NB4 (cell line): ENCODE measurements at regions not wholly inside any gene's neighbourhood (a gene's known extent, or its start where the extent isn't known, plus 50 kb on each side); places are given as distances from the start of the nearest gene placed in this dataset.

Source experiments
- MAX ChIP-seq: IDR thresholded peaks from 2 replicates; pipeline ENCODE4 v1.6.1; 2011; ENCODE audit warnings: low read depth, low read length
- POLR2A ChIP-seq: IDR thresholded peaks from 2 replicates; pipeline ENCODE4 v1.6.1; 2011; ENCODE audit warnings: mild to moderate bottlenecking; ENCODE audit not compliant: insufficient read length; ENCODE audit errors: extremely low read depth
- TF ChIP-seq, protein P1 (sequence below): IDR thresholded peaks from one replicate; pipeline ENCODE4 v1.5.1; 2012; ENCODE audit warnings: low read depth, low read length

GRCh38 chr16:59351305-59351903 is 617.3 kb upstream of the GOT2 start:
- TF ChIP-seq, protein P1, sequence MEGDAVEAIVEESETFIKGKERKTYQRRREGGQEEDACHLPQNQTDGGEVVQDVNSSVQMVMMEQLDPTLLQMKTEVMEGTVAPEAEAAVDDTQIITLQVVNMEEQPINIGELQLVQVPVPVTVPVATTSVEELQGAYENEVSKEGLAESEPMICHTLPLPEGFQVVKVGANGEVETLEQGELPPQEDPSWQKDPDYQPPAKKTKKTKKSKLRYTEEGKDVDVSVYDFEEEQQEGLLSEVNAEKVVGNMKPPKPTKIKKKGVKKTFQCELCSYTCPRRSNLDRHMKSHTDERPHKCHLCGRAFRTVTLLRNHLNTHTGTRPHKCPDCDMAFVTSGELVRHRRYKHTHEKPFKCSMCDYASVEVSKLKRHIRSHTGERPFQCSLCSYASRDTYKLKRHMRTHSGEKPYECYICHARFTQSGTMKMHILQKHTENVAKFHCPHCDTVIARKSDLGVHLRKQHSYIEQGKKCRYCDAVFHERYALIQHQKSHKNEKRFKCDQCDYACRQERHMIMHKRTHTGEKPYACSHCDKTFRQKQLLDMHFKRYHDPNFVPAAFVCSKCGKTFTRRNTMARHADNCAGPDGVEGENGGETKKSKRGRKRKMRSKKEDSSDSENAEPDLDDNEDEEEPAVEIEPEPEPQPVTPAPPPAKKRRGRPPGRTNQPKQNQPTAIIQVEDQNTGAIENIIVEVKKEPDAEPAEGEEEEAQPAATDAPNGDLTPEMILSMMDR: no peak
- TF ChIP-seq POLR2A: no peak
- no peak for TF ChIP-seq MAX
